Activated CD8-positive, alpha-beta T cell treated with anti-CD3 and anti-CD28 coated beads, Interleukin-2, amount 10 ng/mL, durations not matched to agents 7 days and 5 days (primary cell): ENCODE measurements at regions not wholly inside any gene's neighbourhood (a gene's known extent, or its start where the extent isn't known, plus 50 kb on each side); places are given as distances from the start of the nearest gene placed in this dataset.

ENCODE experiments used
- ATAC-seq: fragments of 150-1000 bp; cut with Tn5 transposase; one replicate; pipeline ENCODE4 v1.10.0; 2021; ENCODE audit warnings: moderate library complexity
- CTCF ChIA-PET: fragments of 350-600 bp; sonication (Branson Sonifier 250); formaldehyde crosslinking; loops from one replicate; lab custom pipeline; 2021; ENCODE audit warnings: antibody characterized with exemption; lab: Charles Lee
- POLR2A ChIA-PET: fragments of 350-600 bp; sonication (Branson Sonifier 250); formaldehyde crosslinking; loops from one replicate; lab custom pipeline; 2021; ENCODE audit warnings: antibody characterized with exemption; lab: Charles Lee
- DNase-seq: peaks from one replicate; pipeline ENCODE4 v3.0.0-alpha.2; 2020
- H3K27ac Mint-ChIP-seq: one replicate; pipeline ENCODE4 v1.8.0; 2021; ENCODE audit warnings: mild to moderate bottlenecking, mixed read lengths
- H3K27me3 Mint-ChIP-seq: one replicate; pipeline ENCODE4 v1.8.0; 2021; ENCODE audit warnings: low read depth, mixed read lengths
- H3K36me3 Mint-ChIP-seq: one replicate; pipeline ENCODE4 v1.8.0; 2021; ENCODE audit warnings: low read depth, mixed read lengths
- H3K4me1 Mint-ChIP-seq: one replicate; pipeline ENCODE4 v1.8.0; 2021; ENCODE audit warnings: low read depth, mixed read lengths
- H3K4me3 Mint-ChIP-seq: one replicate; pipeline ENCODE4 v1.8.0; 2021; ENCODE audit warnings: mild to moderate bottlenecking, mixed read lengths
- H3K9me3 Mint-ChIP-seq: one replicate; pipeline ENCODE4 v1.8.0; 2022; ENCODE audit warnings: mixed read lengths; ENCODE audit not compliant: insufficient read depth

GRCh38 chr14:58824796-58825195, 187.0 kb downstream of the DACT1 start:
- Mint-ChIP-seq H3K9me3 (peaks cover 10% of the 10 kb centered on the region), H3K4me3 (no peak overlapping the region), H3K4me1 (no peaks in the 10 kb centered on the region), H3K27me3 (no peaks in the 10 kb centered on the region), H3K36me3 (no peaks in the 10 kb centered on the region), H3K27ac (no peak overlapping the region)
- no peak for DNase-seq
- POLR2A ChIA-PET: no interaction called here
- CTCF ChIA-PET: no interaction called here
- ATAC-seq: no peak

GRCh38 chr14:58825606-58826005, 187.8 kb downstream of the DACT1 start:
- Mint-ChIP-seq H3K27me3 (no peaks in the 10 kb centered on the region), H3K9me3 (peaks cover 10% of the 10 kb centered on the region), H3K36me3 (no peaks in the 10 kb centered on the region), H3K27ac (no peak overlapping the region), H3K4me3 (no peak overlapping the region), H3K4me1 (no peaks in the 10 kb centered on the region)
- CTCF ChIA-PET: no interaction called here
- DNase-seq (no peak), ATAC-seq (no peak)
- POLR2A ChIA-PET: interaction anchor here (0.6 kb wide), 1 partner anchor 12 kb away, joined by 3 read pairs; no protein-coding TSS in a partner anchor

GRCh38 chr14:58826845-58827686, 189.3 kb downstream of the DACT1 start:
- H3K36me3 Mint-ChIP-seq: no peaks in the 10 kb centered on the region
- H3K4me1 Mint-ChIP-seq: no peaks in the 10 kb centered on the region
- CTCF ChIA-PET: interaction anchor here (0.7 to 2.0 kb wide), 5 partner anchors 12 to 1478 kb away, joined by 3 to 7 read pairs (median 3); no protein-coding TSS in a partner anchor
- no peaks in the 10 kb centered on the region for H3K27me3 Mint-ChIP-seq
- POLR2A ChIA-PET: no interaction called here
- H3K9me3 Mint-ChIP-seq: peaks cover 10% of the 10 kb centered on the region
- H3K27ac Mint-ChIP-seq: no peak overlapping the region
- ATAC-seq (no peak), DNase-seq (no peak)
- no peak overlapping the region for H3K4me3 Mint-ChIP-seq

- peaks cover 10% of the 10 kb centered on the region for H3K9me3 Mint-ChIP-seq
- no peaks in the 10 kb centered on the region for H3K4me1 Mint-ChIP-seq
- no peak overlapping the region for H3K4me3 Mint-ChIP-seq
- no peak for ATAC-seq
- no peak overlapping the region for H3K27ac Mint-ChIP-seq
- H3K36me3 Mint-ChIP-seq: no peaks in the 10 kb centered on the region
- ChIA-PET POLR2A (no interaction called here), CTCF (no interaction called here)
- no peaks in the 10 kb centered on the region for H3K27me3 Mint-ChIP-seq
- no peak for DNase-seq
Measured at GRCh38 chr14:58828298-58828697, 190.5 kb downstream of the DACT1 start.

- Mint-ChIP-seq H3K4me3 (no peak overlapping the region), H3K27ac (no peak overlapping the region), H3K27me3 (no peaks in the 10 kb centered on the region), H3K4me1 (no peaks in the 10 kb centered on the region), H3K36me3 (no peaks in the 10 kb centered on the region), H3K9me3 (peaks cover 10% of the 10 kb centered on the region)
- no peak for DNase-seq
- POLR2A ChIA-PET: no interaction called here
- no peak for ATAC-seq
- CTCF ChIA-PET: interaction anchor here (1.0 kb wide), 1 partner anchor 31 kb away, joined by 3 read pairs; no protein-coding TSS in a partner anchor
Measured at GRCh38 chr14:58829594-58829993, 191.8 kb downstream of the DACT1 start.

- no peaks in the 10 kb centered on the region for H3K27me3 Mint-ChIP-seq
- H3K4me3 Mint-ChIP-seq: no peak overlapping the region
Measured at GRCh38 chr14:58830121-58830520, 192.4 kb downstream of the DACT1 start.

GRCh38 chr14:58832095-58832521, 194.3 kb downstream of the DACT1 start:
- ATAC-seq (no peak), DNase-seq (no peak)
- Mint-ChIP-seq H3K36me3 (no peaks in the 10 kb centered on the region), H3K27ac (no peak overlapping the region), H3K27me3 (no peaks in the 10 kb centered on the region), H3K4me1 (no peaks in the 10 kb centered on the region), H3K4me3 (no peak overlapping the region), H3K9me3 (peaks cover 5% of the 10 kb centered on the region)
- ChIA-PET POLR2A (no interaction called here), CTCF (no interaction called here)

More at GRCh38 chr14:58830121-58830520, 192.4 kb downstream of the DACT1 start:
- H3K4me1 Mint-ChIP-seq: no peaks in the 10 kb centered on the region
- ChIA-PET CTCF (no interaction called here), POLR2A (no interaction called here)
- ATAC-seq (no peak), DNase-seq (no peak)
- H3K27ac Mint-ChIP-seq: no peak overlapping the region
- peaks cover 10% of the 10 kb centered on the region for H3K9me3 Mint-ChIP-seq
- no peaks in the 10 kb centered on the region for H3K36me3 Mint-ChIP-seq

- H3K4me1 Mint-ChIP-seq: no peaks in the 10 kb centered on the region
- no peaks in the 10 kb centered on the region for H3K9me3 Mint-ChIP-seq
- no peak overlapping the region for H3K4me3 Mint-ChIP-seq
- H3K27me3 Mint-ChIP-seq: no peaks in the 10 kb centered on the region
- DNase-seq (no peak), ATAC-seq (no peak)
- POLR2A ChIA-PET: no interaction called here
- CTCF ChIA-PET: no interaction called here
- H3K27ac Mint-ChIP-seq: no peak overlapping the region
- no peaks in the 10 kb centered on the region for H3K36me3 Mint-ChIP-seq
Measured at GRCh38 chr14:58833634-58834378, 196.0 kb downstream of the DACT1 start.

GRCh38 chr14:58836303-58836974, 198.7 kb downstream of the DACT1 start:
- no peak for DNase-seq
- Mint-ChIP-seq H3K4me3 (no peak overlapping the region), H3K9me3 (no peaks in the 10 kb centered on the region), H3K4me1 (no peaks in the 10 kb centered on the region), H3K36me3 (no peaks in the 10 kb centered on the region), H3K27ac (no peak overlapping the region), H3K27me3 (peaks cover 2% of the 10 kb centered on the region)
- POLR2A ChIA-PET: no interaction called here
- ATAC-seq: no peak
- CTCF ChIA-PET: no interaction called here

GRCh38 chr14:58839233-58839632, 201.5 kb downstream of the DACT1 start:
- no peak overlapping the region for H3K27ac Mint-ChIP-seq
- no peaks in the 10 kb centered on the region for H3K4me1 Mint-ChIP-seq
- POLR2A ChIA-PET: no interaction called here
- DNase-seq: no peak
- CTCF ChIA-PET: no interaction called here
- no peaks in the 10 kb centered on the region for H3K9me3 Mint-ChIP-seq
- no peak overlapping the region for H3K4me3 Mint-ChIP-seq
- H3K36me3 Mint-ChIP-seq: no peaks in the 10 kb centered on the region
- peaks cover 2% of the 10 kb centered on the region for H3K27me3 Mint-ChIP-seq
- ATAC-seq: no peak

- Mint-ChIP-seq H3K27ac (no peak overlapping the region), H3K9me3 (no peaks in the 10 kb centered on the region), H3K36me3 (no peaks in the 10 kb centered on the region), H3K4me3 (no peak overlapping the region), H3K27me3 (peaks cover 4% of the 10 kb centered on the region), H3K4me1 (no peaks in the 10 kb centered on the region)
- DNase-seq (no peak), ATAC-seq (no peak)
- ChIA-PET CTCF (no interaction called here), POLR2A (no interaction called here)
Measured at GRCh38 chr14:58844544-58844943, 206.8 kb downstream of the DACT1 start.
